A673 (cell line): ENCODE measurements at regions not wholly inside any gene's neighbourhood (a gene's known extent, or its start where the extent isn't known, plus 50 kb on each side); places are given as distances from the start of the nearest gene placed in this dataset.

Source experiments
- EZH2 ChIP-seq: fragments of 200-600 bp; sonication (generic); IDR thresholded peaks from 2 replicates; pipeline ENCODE4 v1.6.1; 2017; ENCODE audit warnings: borderline replicate concordance, low read depth, mild to moderate bottlenecking, mixed read lengths, antibody characterized with exemption, low read length; ENCODE audit not compliant: poor library complexity, severe bottlenecking
- TF ChIP-seq, protein P1 (sequence below): fragments of 300-800, 200-600 bp; sonication (generic); conservative IDR thresholded peaks from 2 replicates; pipeline ENCODE4 v1.5.1; 2017; ENCODE audit warnings: low read depth, mild to moderate bottlenecking, antibody characterized with exemption, low read length, moderate library complexity, mixed read lengths

DNA sequence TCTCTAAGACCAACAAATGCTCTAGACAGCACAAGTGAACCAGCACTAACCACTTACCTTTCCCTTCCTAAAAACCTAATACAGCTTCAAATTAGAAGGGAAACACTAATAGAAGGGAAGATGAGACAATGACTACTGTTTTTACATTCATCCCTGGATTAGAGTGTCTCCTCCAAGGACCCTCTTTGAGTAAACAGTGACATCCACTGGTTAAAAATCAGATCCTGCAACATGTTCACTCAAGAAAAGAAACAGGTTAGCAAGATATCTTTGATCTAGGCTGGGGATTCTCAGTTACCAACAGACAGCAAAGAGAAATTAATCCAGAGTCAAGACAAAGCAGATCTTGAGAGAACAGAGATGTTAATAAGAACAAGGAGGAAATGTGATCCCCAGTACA lies 177.7 kb upstream of the GHITM start:
- no peak for TF ChIP-seq EZH2
- TF ChIP-seq, protein P1, sequence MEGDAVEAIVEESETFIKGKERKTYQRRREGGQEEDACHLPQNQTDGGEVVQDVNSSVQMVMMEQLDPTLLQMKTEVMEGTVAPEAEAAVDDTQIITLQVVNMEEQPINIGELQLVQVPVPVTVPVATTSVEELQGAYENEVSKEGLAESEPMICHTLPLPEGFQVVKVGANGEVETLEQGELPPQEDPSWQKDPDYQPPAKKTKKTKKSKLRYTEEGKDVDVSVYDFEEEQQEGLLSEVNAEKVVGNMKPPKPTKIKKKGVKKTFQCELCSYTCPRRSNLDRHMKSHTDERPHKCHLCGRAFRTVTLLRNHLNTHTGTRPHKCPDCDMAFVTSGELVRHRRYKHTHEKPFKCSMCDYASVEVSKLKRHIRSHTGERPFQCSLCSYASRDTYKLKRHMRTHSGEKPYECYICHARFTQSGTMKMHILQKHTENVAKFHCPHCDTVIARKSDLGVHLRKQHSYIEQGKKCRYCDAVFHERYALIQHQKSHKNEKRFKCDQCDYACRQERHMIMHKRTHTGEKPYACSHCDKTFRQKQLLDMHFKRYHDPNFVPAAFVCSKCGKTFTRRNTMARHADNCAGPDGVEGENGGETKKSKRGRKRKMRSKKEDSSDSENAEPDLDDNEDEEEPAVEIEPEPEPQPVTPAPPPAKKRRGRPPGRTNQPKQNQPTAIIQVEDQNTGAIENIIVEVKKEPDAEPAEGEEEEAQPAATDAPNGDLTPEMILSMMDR = peak; percentile 39; the same call in 1 of the 2 replicates
